ENCODE measurements at regions not wholly inside any gene's neighbourhood (a gene's known extent, or its start where the extent isn't known, plus 50 kb on each side); places are given as distances from the start of the nearest gene placed in this dataset.

- no peak overlapping the region for H3K4me3 ChIP-seq (ENCODE audit: low read depth, low read length, poor library complexity, severe bottlenecking)
- no peak for DNase-seq (ENCODE audit: low spot score)
- no peaks in the 10 kb centered on the region for H3K9me2 ChIP-seq (ENCODE audit: insufficient read depth, low read length)
- ChIA-PET CTCF (ENCODE audit: unreplicated experiment) (no interaction called here), POLR2A (no interaction called here)
- H3K4me2 ChIP-seq (ENCODE audit: low read length): no peak overlapping the region
- no TSS peak for BruUV-seq (replicated peaks)
- H3K79me2 ChIP-seq (ENCODE audit: insufficient read depth, low read depth, low read length): no peaks in the 10 kb centered on the region
- H3K27ac ChIP-seq (ENCODE audit: low read depth, low read length, poor library complexity, severe bottlenecking): no peak overlapping the region
- H3K4me1 ChIP-seq (ENCODE audit: insufficient read depth, low read length, poor library complexity, severe bottlenecking): no peaks in the 10 kb centered on the region
- H4K20me1 ChIP-seq (ENCODE audit: insufficient read depth, low read length): no peaks in the 10 kb centered on the region
- no peaks in the 10 kb centered on the region for H3K36me3 ChIP-seq (ENCODE audit: insufficient read depth, low read length)
- intact Hi-C loops (cut with micrococcal nuclease; ENCODE audit: unreplicated experiment): no loop called here
- TF ChIP-seq EZH2phosphoT487 (IDR thresholded peaks at IDR 0.05; ENCODE audit: borderline replicate concordance, low read depth, low read length) (no peak), CTCF (conservative IDR thresholded peaks at IDR 0.05; ENCODE audit: low read length) (no peak)
- H3K9me3 ChIP-seq (ENCODE audit: low read length): no peaks in the 10 kb centered on the region
- no peak overlapping the region for H2AFZ ChIP-seq (ENCODE audit: low read length)
Observed at GRCh38 chr7:94741179-94741578, 85.2 kb upstream of the SGCE start.

GRCh38 chr7:94748376-94748775 is 92.4 kb upstream of the SGCE start:
- ChIA-PET POLR2A (interaction anchor here (0.5 to 1.0 kb wide), 3 partner anchors 10 to 412 kb away, joined by 3 read pairs; no protein-coding TSS in a partner anchor), CTCF (ENCODE audit: unreplicated experiment) (no interaction called here)
- no peak for DNase-seq (ENCODE audit: low spot score)
- BruUV-seq (replicated peaks): no TSS peak
- H3K9me3 ChIP-seq (ENCODE audit: low read length): no peaks in the 10 kb centered on the region
- no peak overlapping the region for H3K4me2 ChIP-seq (ENCODE audit: low read length)
- no peak overlapping the region for H3K4me3 ChIP-seq (ENCODE audit: low read depth, low read length, poor library complexity, severe bottlenecking)
- H3K9me2 ChIP-seq (ENCODE audit: insufficient read depth, low read length): no peaks in the 10 kb centered on the region
- H2AFZ ChIP-seq (ENCODE audit: low read length): no peak overlapping the region
- no peaks in the 10 kb centered on the region for H4K20me1 ChIP-seq (ENCODE audit: insufficient read depth, low read length)
- TF ChIP-seq CTCF (conservative IDR thresholded peaks at IDR 0.05; ENCODE audit: low read length): no peak
- no peak for TF ChIP-seq EZH2phosphoT487 (IDR thresholded peaks at IDR 0.05; ENCODE audit: borderline replicate concordance, low read depth, low read length)
- intact Hi-C loops (cut with micrococcal nuclease; ENCODE audit: unreplicated experiment): no loop called here
- H3K27ac ChIP-seq (ENCODE audit: low read depth, low read length, poor library complexity, severe bottlenecking): no peak overlapping the region
- H3K79me2 ChIP-seq (ENCODE audit: insufficient read depth, low read depth, low read length): no peaks in the 10 kb centered on the region
- no peaks in the 10 kb centered on the region for H3K4me1 ChIP-seq (ENCODE audit: insufficient read depth, low read length, poor library complexity, severe bottlenecking)
- H3K36me3 ChIP-seq (ENCODE audit: insufficient read depth, low read length): no peaks in the 10 kb centered on the region

- POLR2A ChIA-PET: no interaction called here
- Histone ChIP-seq H3K79me2 (ENCODE audit: insufficient read depth, low read depth, low read length) (no peaks in the 10 kb centered on the region), H2AFZ (ENCODE audit: low read length) (no peak overlapping the region), H3K9me2 (ENCODE audit: insufficient read depth, low read length) (no peaks in the 10 kb centered on the region), H3K4me3 (ENCODE audit: low read depth, low read length, poor library complexity, severe bottlenecking) (no peak overlapping the region), H3K4me2 (ENCODE audit: low read length) (no peak overlapping the region), H3K9me3 (ENCODE audit: low read length) (no peaks in the 10 kb centered on the region), H3K4me1 (ENCODE audit: insufficient read depth, low read length, poor library complexity, severe bottlenecking) (no peaks in the 10 kb centered on the region), H3K27ac (ENCODE audit: low read depth, low read length, poor library complexity, severe bottlenecking) (no peak overlapping the region), H4K20me1 (ENCODE audit: insufficient read depth, low read length) (no peaks in the 10 kb centered on the region), H3K36me3 (ENCODE audit: insufficient read depth, low read length) (no peaks in the 10 kb centered on the region)
- TF ChIP-seq EZH2phosphoT487 (IDR thresholded peaks at IDR 0.05; ENCODE audit: borderline replicate concordance, low read depth, low read length): no peak
- TF ChIP-seq CTCF (conservative IDR thresholded peaks at IDR 0.05; ENCODE audit: low read length): no peak
- intact Hi-C loops (cut with micrococcal nuclease; ENCODE audit: unreplicated experiment): no loop called here
- CTCF ChIA-PET (ENCODE audit: unreplicated experiment): no interaction called here
- no TSS peak for BruUV-seq (replicated peaks)
- no peak for DNase-seq (ENCODE audit: low spot score)
Observed at GRCh38 chr7:94760446-94761100, 104.6 kb upstream of the SGCE start.
